GM13976 (cell line): ENCODE measurements at regions not wholly inside any gene's neighbourhood (a gene's known extent, or its start where the extent isn't known, plus 50 kb on each side); places are given as distances from the start of the nearest gene placed in this dataset.
"Not testable (repeated sequence)": the region's sequence is repeated elsewhere in the genome, so short reads cannot be mapped to it uniquely, and the experiment has no call there.

Source experiments
- DNase-seq: peaks from one replicate; pipeline ENCODE4 v3.0.0; 2012; ENCODE audit warnings: low spot score
- CTCF ChIP-seq: IDR thresholded peaks from 2 replicates; pipeline ENCODE4 v1.5.1; 2012; ENCODE audit warnings: borderline replicate concordance, mild to moderate bottlenecking; ENCODE audit not compliant: insufficient read depth; ENCODE audit errors: extremely low read depth, missing control alignments, control extremely low read depth
- in situ Hi-C: fragments of 300-500 bp; cut with MboI; formaldehyde crosslinking; loops from one replicate; pipeline ENCODE4 v1.12.0; 2022; ENCODE audit warnings: low sequenced_read_pairs, mixed read lengths, inconsistent platforms; ENCODE audit not compliant: unreplicated experiment

- no peak for TF ChIP-seq CTCF
- in situ Hi-C loops: no loop called here
- DNase-seq: no peak
Measured at GRCh38 chr2:166766220-166766619, 122.1 kb upstream of the XIRP2 start.

- no peak for TF ChIP-seq CTCF
- DNase-seq: no peak
Measured at GRCh38 chr2:166765141-166765540, 123.1 kb upstream of the XIRP2 start.

GRCh38 chr2:166764702-166765101 is 123.6 kb upstream of the XIRP2 start:
- TF ChIP-seq CTCF: no peak
- in situ Hi-C loops: no loop called here
- DNase-seq: no peak

More at GRCh38 chr2:166765141-166765540, 123.1 kb upstream of the XIRP2 start:
- in situ Hi-C loops: no loop called here

GRCh38 chr2:166764216-166764615 is 124.1 kb upstream of the XIRP2 start:
- DNase-seq: no peak
- in situ Hi-C loops: no loop called here
- no peak for TF ChIP-seq CTCF

GRCh38 chr2:166762746-166763145 is 125.5 kb upstream of the XIRP2 start:
- TF ChIP-seq CTCF: no peak
- DNase-seq: no peak
- in situ Hi-C loops: no loop called here

- no peak for TF ChIP-seq CTCF
- in situ Hi-C loops: no loop called here
- DNase-seq: no peak
Measured at GRCh38 chr2:166758956-166759355, 129.3 kb upstream of the XIRP2 start.

GRCh38 chr2:166750624-166751023 is 137.7 kb upstream of the XIRP2 start:
- TF ChIP-seq CTCF: no peak
- DNase-seq: no peak
- in situ Hi-C loops: no loop called here

- in situ Hi-C loops, DNase-seq: not testable (repeated sequence)
Measured at GRCh38 chr2:166744117-166744516, 144.2 kb upstream of the XIRP2 start.

- in situ Hi-C loops, DNase-seq: not testable (repeated sequence)
Measured at GRCh38 chr2:166743482-166743881, 144.8 kb upstream of the XIRP2 start.
